A549 (cell line): ENCODE measurements at regions not wholly inside any gene's neighbourhood (a gene's known extent, or its start where the extent isn't known, plus 50 kb on each side); places are given as distances from the start of the nearest gene placed in this dataset.

Source experiments
- ATAC-seq, 2 experiments: fragments of 200-7000 bp in 1 of 2; fragments of >200 bp in 1 of 2; cut with Nextera tagmentation in 1 of 2; cut with Tn5 transposase in 1 of 2; 3 replicates each; pipeline versions ENCODE4 v1.8.0 to v1.9.1; 2018 to 2020; ENCODE audit warnings: mild to moderate bottlenecking in 1 of 2, moderate library complexity in 1 of 2
- CTCF ChIA-PET: fragments of 300-600 bp; sonication (Branson Sonifier 250); formaldehyde crosslinking; extraction: SDS; loops from one replicate; lab custom pipeline; 2021; ENCODE audit warnings: antibody characterized with exemption, inconsistent platforms; lab: Yijun Ruan, JAX
- POLR2A ChIA-PET: fragments of 350-600 bp; formaldehyde crosslinking; extraction: SDS; loops from one replicate; lab custom pipeline; 2021; ENCODE audit warnings: antibody characterized with exemption, inconsistent platforms; lab: Yijun Ruan, JAX
- DNase-seq, 2 experiments: peaks; one replicate each; pipeline versions ENCODE4 v3.0.0 to v3.0.0-alpha.2; 2011 to 2016; ENCODE audit warnings: low read depth in 1 of 2, low spot score in 1 of 2
- FAIRE-seq: peaks from 2 replicates; lab custom pipeline; 2011; peaks lifted over from hg19 to GRCh38; lab: Jason Lieb, UNC
- H3K27ac ChIP-seq, 2 experiments: fragments of >200 bp; sonication (Bioruptor Twin); formaldehyde crosslinking; 3 replicates each; pipeline ENCODE4 v1.5.1; 2016 to 2017
- H3K4me1 ChIP-seq: fragments of >200 bp; sonication (Bioruptor Twin); formaldehyde crosslinking; 3 replicates; pipeline ENCODE4 v1.6.1; 2016
- H3K4me2 ChIP-seq: fragments of >200 bp; sonication (Bioruptor Twin); formaldehyde crosslinking; 3 replicates; pipeline ENCODE4 v1.6.1; 2016
- H3K4me3 ChIP-seq: fragments of >200 bp; sonication (Bioruptor Twin); formaldehyde crosslinking; 3 replicates; pipeline ENCODE4 v1.5.1; 2016
- H3K9me3 ChIP-seq: fragments of >200 bp; sonication (Bioruptor Twin); formaldehyde crosslinking; 3 replicates; pipeline ENCODE4 v1.6.1; 2016
- ATOH8 ChIP-seq: fragments of 250-450 bp; sonication (Bioruptor Pico); IDR thresholded peaks from 2 replicates; pipeline ENCODE4 v1.5.0; 2020; ENCODE audit warnings: low read depth, mild to moderate bottlenecking, moderate library complexity
- CBX2 ChIP-seq: fragments of 200-600 bp; sonication (generic); IDR thresholded peaks from 2 replicates; pipeline ENCODE4 v1.6.1; 2016; ENCODE audit warnings: low read depth, mild to moderate bottlenecking, borderline replicate concordance
- CEBPB ChIP-seq, 2 experiments: fragments of >200 bp in 1 of 2; sonication (Bioruptor Twin) in 1 of 2; formaldehyde crosslinking in 1 of 2; IDR thresholded peaks; 2 replicates each; pipeline ENCODE4 v1.6.1; 2012 to 2016
- E2F6 ChIP-seq: IDR thresholded peaks from 2 replicates; pipeline ENCODE4 v1.6.1; 2012; ENCODE audit warnings: low read depth, borderline replicate concordance
- EHMT2 ChIP-seq: fragments of 200-600 bp; sonication (generic); IDR thresholded peaks from 2 replicates; pipeline ENCODE4 v1.6.1; 2016; ENCODE audit warnings: antibody characterized with exemption, low read depth, mild to moderate bottlenecking, moderate library complexity
- FOSL2 ChIP-seq, 2 experiments: fragments of 450-650 bp in 1 of 2; fragments of >200 bp in 1 of 2; sonication (Bioruptor Twin) in 1 of 2; formaldehyde crosslinking; IDR thresholded peaks; 2 replicates each; pipeline versions ENCODE4 v1.5.0 to v1.6.1; 2016 to 2020; ENCODE audit warnings: mild to moderate bottlenecking in 1 of 2, moderate library complexity in 1 of 2
- FOXS1 ChIP-seq: fragments of 250-450 bp; sonication (Bioruptor Pico); IDR thresholded peaks from 2 replicates; pipeline ENCODE4 v1.5.0; 2020; ENCODE audit warnings: mild to moderate bottlenecking, moderate library complexity
- HDAC2 ChIP-seq: fragments of 200-600 bp; sonication (generic); IDR thresholded peaks from 2 replicates; pipeline ENCODE4 v1.6.1; 2016
- KDM5A ChIP-seq: fragments of 200-600 bp; sonication (generic); IDR thresholded peaks from 2 replicates; pipeline ENCODE4 v1.6.1; 2016; ENCODE audit warnings: antibody characterized with exemption, mild to moderate bottlenecking
- MAFK ChIP-seq: fragments of 450-650 bp; IDR thresholded peaks from 2 replicates; pipeline ENCODE4 v1.6.1; 2014; ENCODE audit not compliant: partially characterized antibody
- MAZ ChIP-seq: fragments of 150-350 bp; IDR thresholded peaks from 2 replicates; pipeline ENCODE4 v1.6.1; 2014; ENCODE audit warnings: antibody characterized with exemption, low read depth, low read length, borderline replicate concordance
- NFE2L2 ChIP-seq: fragments of 150-350 bp; conservative IDR thresholded peaks from 2 replicates; pipeline ENCODE4 v1.6.1; 2014; ENCODE audit warnings: low read length
- NPAS2 ChIP-seq: fragments of 250-450 bp; sonication (Bioruptor Pico); IDR thresholded peaks from 2 replicates; pipeline ENCODE4 v1.8.0; 2022; ENCODE audit warnings: mild to moderate bottlenecking, moderate library complexity, borderline replicate concordance
- PBX3 ChIP-seq: IDR thresholded peaks from 2 replicates; pipeline ENCODE4 v1.6.1; 2012
- POLR2A ChIP-seq: IDR thresholded peaks from 2 replicates; pipeline ENCODE4 v1.6.1; 2012; ENCODE audit warnings: mild to moderate bottlenecking, low read length
- RARB ChIP-seq: fragments of 250-450 bp; sonication (Bioruptor Pico); IDR thresholded peaks from 2 replicates; pipeline ENCODE4 v1.8.0; 2021; ENCODE audit warnings: mild to moderate bottlenecking, moderate library complexity
- RNF2 ChIP-seq: fragments of 200-600 bp; sonication (generic); IDR thresholded peaks from 2 replicates; pipeline ENCODE4 v1.6.1; 2016; ENCODE audit warnings: low read depth, mild to moderate bottlenecking, antibody characterized with exemption, moderate library complexity, borderline replicate concordance
- SMC3 ChIP-seq: fragments of >200 bp; sonication (Bioruptor Twin); formaldehyde crosslinking; IDR thresholded peaks from 3 replicates; pipeline ENCODE4 v1.6.1; 2018; ENCODE audit warnings: inconsistent platforms
- TFCP2L1 ChIP-seq: fragments of 250-450 bp; sonication (Bioruptor Pico); IDR thresholded peaks from 2 replicates; pipeline ENCODE4 v1.5.0; 2021; ENCODE audit warnings: mild to moderate bottlenecking
- WGBS: methylation state at CpG from one replicate; pipeline ENCODE4 v1.1.6; 2017; ENCODE audit errors: missing lambda C conversion rate; 5-methylcytosine and 5-hydroxymethylcytosine counted together
- TF ChIP-seq, protein P1 (sequence below): fragments of 450-650 bp; IDR thresholded peaks from 2 replicates; pipeline ENCODE4 v1.6.1; 2014; ENCODE audit warnings: antibody characterized with exemption

DNA sequence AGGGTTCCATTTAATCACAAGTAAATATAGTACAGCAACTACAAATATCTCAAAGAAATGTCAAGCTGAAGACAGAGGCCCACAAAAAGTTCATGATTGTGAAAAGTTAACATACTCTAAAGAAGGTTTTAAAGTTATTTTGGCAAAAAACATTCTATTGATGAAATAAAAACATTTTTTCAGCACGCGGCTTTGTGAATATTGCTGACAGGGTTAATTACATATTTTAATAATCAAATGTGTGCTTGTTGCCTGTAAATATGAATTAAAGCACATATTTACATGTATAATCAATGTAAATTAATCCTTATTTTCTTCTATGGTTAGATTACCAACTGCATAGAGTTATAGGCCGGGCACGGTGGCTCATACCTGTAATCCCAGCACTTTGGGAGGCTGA lies 328.1 kb downstream of the MZT1 start:
- CTCF ChIA-PET, result no interaction called here
- 51% methylated on average over 4 of the region's 4 CpGs for WGBS
- POLR2A ChIA-PET, result no interaction called here

GRCh38 chr13:72397265-72397664 lies 330.2 kb downstream of the MZT1 start:
- TF ChIP-seq CBX2 (no peak), NFE2L2 (no peak)
- ChIA-PET CTCF (no interaction called here), POLR2A (no interaction called here)
- Histone ChIP-seq H3K4me1 (no peaks in the 10 kb centered on the region), H3K4me3 (no peak overlapping the region), H3K9me3 (no peaks in the 10 kb centered on the region), H3K27ac (no peak overlapping the region), H3K4me2 (no peak overlapping the region)
- ATAC-seq (no peak), DNase-seq (no peak), FAIRE-seq (no peak)
- 0% methylated on average over 1 of the region's 1 CpG for WGBS

More for the DNA sequence above, 328.1 kb downstream of the MZT1 start:
- Histone ChIP-seq H3K27ac (no peak overlapping the region), H3K4me1 (no peaks in the 10 kb centered on the region), H3K9me3 (no peaks in the 10 kb centered on the region), H3K4me3 (no peak overlapping the region), H3K4me2 (no peak overlapping the region)
- DNase-seq (no peak), ATAC-seq (no peak), FAIRE-seq (no peak)
- no peak for TF ChIP-seq RARB
- TF ChIP-seq CEBPB (IDR thresholded peaks at IDR 0.05), result no peak
- TF ChIP-seq TFCP2L1 (CRISPR knock-in tag), result no peak
- no peak for TF ChIP-seq MAZ

DNA sequence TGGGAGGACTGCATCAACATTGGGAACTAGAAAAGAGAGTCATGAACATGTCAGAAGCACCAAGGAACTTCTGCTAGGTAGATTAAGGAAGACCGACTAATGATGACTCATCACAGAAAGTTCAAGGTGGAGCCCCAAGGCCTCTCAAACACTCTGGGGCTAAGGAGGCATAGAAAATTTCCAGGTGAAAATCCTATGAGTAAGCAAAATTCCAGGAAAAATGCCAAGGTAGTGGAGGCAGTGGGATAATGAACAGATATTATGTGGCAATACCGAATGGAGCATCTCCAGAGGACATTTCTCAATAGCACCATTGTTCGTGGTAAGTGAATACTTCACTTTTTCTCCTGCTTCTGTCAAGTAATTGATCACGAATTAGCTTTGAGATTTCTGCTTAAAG lies 336.5 kb downstream of the MZT1 start:
- DNase-seq, result no peak
- WGBS, result 13% methylated on average over 4 of the region's 4 CpGs
- no peak for FAIRE-seq

DNA sequence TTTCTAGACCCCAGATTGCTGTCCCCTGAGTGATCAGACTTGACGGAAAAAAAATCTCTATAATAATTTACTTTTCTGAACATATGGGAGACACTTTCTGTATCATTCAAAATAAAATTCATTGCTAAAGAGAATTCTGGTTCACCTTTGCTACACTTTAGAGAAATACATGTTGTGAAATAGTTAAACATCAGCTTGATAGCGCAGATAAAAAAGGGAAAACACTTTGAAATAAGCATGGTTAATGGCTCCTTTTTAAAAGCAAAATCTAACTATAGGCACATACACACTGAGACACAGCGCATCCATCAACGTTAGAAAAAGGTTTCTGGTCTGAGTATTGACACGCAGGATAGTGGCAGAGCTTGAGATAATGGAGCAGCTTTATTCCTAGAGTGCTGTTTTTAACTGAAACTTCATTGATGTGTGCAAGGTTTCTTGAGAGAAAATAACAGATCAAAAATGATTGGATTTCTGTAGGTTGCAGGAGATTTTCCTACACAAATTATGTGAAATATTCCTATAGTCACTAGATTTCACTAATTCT lies 341.2 kb downstream of the MZT1 start:
- Histone ChIP-seq H3K4me1 (no peaks in the 10 kb centered on the region), H3K4me3 (no peak overlapping the region)
- POLR2A ChIA-PET, result no interaction called here
- no peak for TF ChIP-seq E2F6
- no peak for TF ChIP-seq RNF2
- TF ChIP-seq POLR2A, result no peak
- no peak for TF ChIP-seq KDM5A
- no peak for TF ChIP-seq EHMT2
- TF ChIP-seq NFE2L2, result no peak
- no peak for TF ChIP-seq SMC3
- TF ChIP-seq MAZ, result no peak
- no peak for TF ChIP-seq NPAS2 (CRISPR knock-in tag)
- TF ChIP-seq PBX3, result no peak
- TF ChIP-seq HDAC2, result no peak
- no peak for TF ChIP-seq FOXS1
- TF ChIP-seq, all 56 proteins: peak for 0
- CTCF ChIA-PET, result interaction anchor here (0.7 kb wide), 1 partner anchor 10 kb away, joined by 3 read pairs; no protein-coding TSS in a partner anchor
- ATAC-seq (no peak), DNase-seq (no peak), FAIRE-seq (no peak)
- Histone ChIP-seq H3K27ac (no peak overlapping the region), H3K4me2 (no peak overlapping the region), H3K9me3 (no peaks in the 10 kb centered on the region)
- WGBS, result 43% methylated on average over 5 of the region's 5 CpGs

More for the DNA sequence above, 336.5 kb downstream of the MZT1 start:
- Histone ChIP-seq H3K4me3 (no peak overlapping the region), H3K4me2 (no peak overlapping the region), H3K27ac (no peak overlapping the region), H3K9me3 (no peaks in the 10 kb centered on the region), H3K4me1 (no peaks in the 10 kb centered on the region)
- TF ChIP-seq MAFK, result peak; percentile 35
- no peak for TF ChIP-seq ATOH8 (CRISPR knock-in tag)
- no peak for TF ChIP-seq FOSL2 (IDR thresholded peaks at IDR 0.05)
- 0 out of 2 replicates have a peak, but pooled peaks have one; percentile 37 for TF ChIP-seq FOSL2 (CRISPR knock-in tag; IDR thresholded peaks at IDR 0.05)
- TF ChIP-seq, protein P1, sequence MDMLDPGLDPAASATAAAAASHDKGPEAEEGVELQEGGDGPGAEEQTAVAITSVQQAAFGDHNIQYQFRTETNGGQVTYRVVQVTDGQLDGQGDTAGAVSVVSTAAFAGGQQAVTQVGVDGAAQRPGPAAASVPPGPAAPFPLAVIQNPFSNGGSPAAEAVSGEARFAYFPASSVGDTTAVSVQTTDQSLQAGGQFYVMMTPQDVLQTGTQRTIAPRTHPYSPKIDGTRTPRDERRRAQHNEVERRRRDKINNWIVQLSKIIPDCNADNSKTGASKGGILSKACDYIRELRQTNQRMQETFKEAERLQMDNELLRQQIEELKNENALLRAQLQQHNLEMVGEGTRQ, result no peak
- ATAC-seq, result no peak
- ChIA-PET POLR2A (no interaction called here), CTCF (no interaction called here)
